HepG2 (cell line): ENCODE measurements at regions not wholly inside any gene's neighbourhood (a gene's known extent, or its start where the extent isn't known, plus 50 kb on each side); places are given as distances from the start of the nearest gene placed in this dataset.

Source experiments
- ATAC-seq: fragments of 200-7000 bp; cut with Tn5 transposase; 3 replicates; pipeline ENCODE4 v1.9.1; 2020; ENCODE audit warnings: mild to moderate bottlenecking, moderate library complexity
- BruUV-seq: library from RNA; stranded (reverse); fragments of 400-500 nt; replicated peaks from 2 replicates; lab custom pipeline; 2021; lab: Mats Ljungman, UMichigan
- CTCF ChIA-PET: fragments of 300-600 bp; formaldehyde crosslinking; extraction: SDS; loops from one replicate; lab custom pipeline; 2021; ENCODE audit warnings: low total read pairs, inconsistent platforms, low intra/inter-chr PET ratio; lab: Yijun Ruan, JAX
- POLR2A ChIA-PET: fragments of 350-600 bp; sonication (Branson Sonifier 250); formaldehyde crosslinking; loops from one replicate; lab custom pipeline; 2020; ENCODE audit warnings: antibody characterized with exemption, inconsistent platforms; lab: Yijun Ruan, JAX
- DNase-seq: peaks from one replicate; pipeline ENCODE4 v3.0.0-alpha.2; 2015; ENCODE audit warnings: low spot score
- FAIRE-seq: peaks from 3 replicates; lab custom pipeline; 2011; peaks lifted over from hg19 to GRCh38; lab: Jason Lieb, UNC
- H2AFZ ChIP-seq: one replicate; pipeline ENCODE4 v1.6.1; 2011; ENCODE audit warnings: low read length, inconsistent platforms
- H3K27ac ChIP-seq: fragments of 300-600 bp; 3 replicates; pipeline ENCODE4 v1.8.0; 2011; ENCODE audit warnings: mixed run types, mild to moderate bottlenecking, mixed read lengths, low read length, inconsistent platforms; ENCODE audit not compliant: insufficient read depth; ENCODE audit errors: extremely low read length
- H3K27me3 ChIP-seq, 2 experiments: fragments of 200-600 bp in 1 of 2; 2 replicates in 1 of 2; 3 replicates in 1 of 2; pipeline versions ENCODE4 v1.6.0 to v1.8.0; 2011; ENCODE audit warnings: low read length in 2 of 2, mild to moderate bottlenecking in 2 of 2, moderate library complexity in 2 of 2, inconsistent platforms in 1 of 2; ENCODE audit not compliant: insufficient read depth in 2 of 2, control insufficient read depth in 1 of 2
- H3K36me3 ChIP-seq, 2 experiments: fragments of 200-600 bp in 1 of 2; replicated peaks in 1 of 2; 2 replicates in 1 of 2; 3 replicates in 1 of 2; pipeline versions ENCODE4 v1.5.1 to v1.8.0; 2011; ENCODE audit warnings: low read length in 2 of 2, inconsistent platforms in 1 of 2; ENCODE audit not compliant: insufficient read depth in 2 of 2, control insufficient read depth in 1 of 2
- H3K4me1 ChIP-seq: 2 replicates; pipeline ENCODE4 v1.5.1; 2012; ENCODE audit warnings: low read length, inconsistent platforms; ENCODE audit not compliant: insufficient read depth
- H3K4me2 ChIP-seq: 2 replicates; pipeline ENCODE4 v1.6.0; 2011; ENCODE audit warnings: low read depth, low read length, inconsistent platforms
- H3K4me3 ChIP-seq, 3 experiments: fragments of 200-600 bp in 1 of 3; sonication (generic), shearing (Covaris generic) in 1 of 3; replicated peaks in 1 of 3; 2 replicates each; pipeline ENCODE4 v1.5.1; 2011 to 2016; ENCODE audit warnings: low read length in 3 of 3, inconsistent platforms in 2 of 3, low read depth in 2 of 3, mild to moderate bottlenecking in 2 of 3, control low read depth in 1 of 3, mixed read lengths in 1 of 3; ENCODE audit not compliant: insufficient read depth in 1 of 3
- H3K79me2 ChIP-seq: one replicate; pipeline ENCODE4 v1.6.1; 2011; ENCODE audit warnings: low read length, inconsistent platforms; ENCODE audit not compliant: insufficient read depth
- H3K9ac ChIP-seq: 2 replicates; pipeline ENCODE4 v1.6.0; 2011; ENCODE audit warnings: mild to moderate bottlenecking, low read depth, low read length, inconsistent platforms; ENCODE audit not compliant: insufficient read depth
- H3K9me3 ChIP-seq: 2 replicates; pipeline ENCODE4 v1.5.1; 2012; ENCODE audit warnings: mild to moderate bottlenecking, low read length
- H4K20me1 ChIP-seq: 2 replicates; pipeline ENCODE4 v1.6.0; 2011; ENCODE audit warnings: inconsistent platforms, mild to moderate bottlenecking, low read length, moderate library complexity; ENCODE audit not compliant: insufficient read depth
- CBFB ChIP-seq: sonication (generic); formaldehyde crosslinking; IDR thresholded peaks from 2 replicates; pipeline ENCODE4 v1.4.0; 2020; ENCODE audit warnings: missing genetic modification reagents
- GATA4 ChIP-seq: sonication (generic); IDR thresholded peaks from 2 replicates; pipeline ENCODE4 v1.6.1; 2016; ENCODE audit warnings: antibody characterized with exemption, low read depth, borderline replicate concordance
- MAF1 ChIP-seq: sonication (generic); formaldehyde crosslinking; IDR thresholded peaks from 2 replicates; pipeline ENCODE4 v1.5.0; 2020; ENCODE audit warnings: missing genetic modification reagents, borderline replicate concordance
- MTF2 ChIP-seq: sonication (generic); formaldehyde crosslinking; IDR thresholded peaks from 2 replicates; pipeline ENCODE4 v1.5.0; 2020; ENCODE audit warnings: missing genetic modification reagents, borderline replicate concordance
- NFKBIZ ChIP-seq: IDR thresholded peaks from 2 replicates; pipeline ENCODE4 v1.6.1; 2018; ENCODE audit warnings: missing genetic modification reagents, missing compliant biosample characterization
- PITX1 ChIP-seq: sonication (generic); formaldehyde crosslinking; IDR thresholded peaks from 2 replicates; pipeline ENCODE4 v1.5.1; 2020; ENCODE audit warnings: mild to moderate bottlenecking, missing genetic modification reagents
- POLR2AphosphoS5 ChIP-seq: IDR thresholded peaks from 2 replicates; pipeline ENCODE4 v1.6.1; 2012; ENCODE audit warnings: low read depth, low read length
- SAFB2 ChIP-seq: sonication (generic); formaldehyde crosslinking; IDR thresholded peaks from 2 replicates; pipeline ENCODE4 v1.5.1; 2020; ENCODE audit warnings: missing genetic modification reagents, low read depth, mild to moderate bottlenecking, borderline replicate concordance
- SMARCE1 ChIP-seq: fragments of 450-650 bp; IDR thresholded peaks from 2 replicates; pipeline ENCODE4 v1.6.1; 2017; ENCODE audit warnings: borderline replicate concordance
- TFDP1 ChIP-seq: IDR thresholded peaks from 2 replicates; pipeline ENCODE4 v1.6.1; 2016; ENCODE audit warnings: missing compliant biosample characterization, missing genetic modification reagents, borderline replicate concordance
- YEATS2 ChIP-seq: sonication (generic); formaldehyde crosslinking; IDR thresholded peaks from 2 replicates; pipeline ENCODE4 v1.4.0; 2020; ENCODE audit warnings: missing genetic modification reagents, borderline replicate concordance
- YY1 ChIP-seq: IDR thresholded peaks from 2 replicates; pipeline ENCODE4 v1.6.1; 2011; ENCODE audit warnings: low read length, low read depth, moderate library complexity, mild to moderate bottlenecking; ENCODE audit not compliant: insufficient read depth, insufficient replicate concordance
- ZNF577 ChIP-seq: sonication (generic); formaldehyde crosslinking; IDR thresholded peaks from 2 replicates; pipeline ENCODE4 v1.4.0; 2020; ENCODE audit warnings: mild to moderate bottlenecking, low read depth, missing genetic modification reagents, borderline replicate concordance
- ZNF709 ChIP-seq: sonication (generic); formaldehyde crosslinking; IDR thresholded peaks from 2 replicates; pipeline ENCODE4 v1.5.0; 2020; ENCODE audit warnings: mild to moderate bottlenecking, missing genetic modification reagents
- WGBS: methylation state at CpG from one replicate; pipeline ENCODE4 v1.1.6; 2017; ENCODE audit warnings: low lambda C conversion rate; 5-methylcytosine and 5-hydroxymethylcytosine counted together
- in situ Hi-C: cut with HindIII; loops from 2 replicates; pipeline ENCODE4 v1.10.0; 2017; ENCODE audit warnings: low pct_unique_long_range_greater_than_20kb; ENCODE audit not compliant: extremely low pct_ligation_motif_present
- intact Hi-C: fragments of 100-400 bp; cut with micrococcal nuclease; formaldehyde crosslinking; loops from one replicate; pipeline ENCODE4 v1.10.0; 2022; ENCODE audit not compliant: unreplicated experiment
- TF ChIP-seq, protein P1 (sequence below): sonication (generic); formaldehyde crosslinking; IDR thresholded peaks from 2 replicates; pipeline ENCODE4 v1.4.0; 2020; ENCODE audit warnings: mild to moderate bottlenecking, missing genetic modification reagents
- TF ChIP-seq, protein P2 (sequence below), 2 experiments: fragments of 450-650 bp in 1 of 2; sonication (generic) in 1 of 2; formaldehyde crosslinking; IDR thresholded peaks; 2 replicates each; pipeline versions ENCODE4 v1.5.0 to v1.8.0; 2020 to 2022; ENCODE audit warnings: mild to moderate bottlenecking in 1 of 2, missing genetic modification reagents in 1 of 2

- TF ChIP-seq ZNF709 (CRISPR knock-in tag) (no peak), NFKBIZ (CRISPR knock-in tag) (no peak), MTF2 (no peak), MAF1 (CRISPR knock-in tag) (no peak), ZNF577 (CRISPR knock-in tag) (no peak), CBFB (CRISPR knock-in tag) (no peak), SMARCE1 (no peak), GATA4 (no peak), SAFB2 (CRISPR knock-in tag) (no peak)
- TF ChIP-seq, protein P1, sequence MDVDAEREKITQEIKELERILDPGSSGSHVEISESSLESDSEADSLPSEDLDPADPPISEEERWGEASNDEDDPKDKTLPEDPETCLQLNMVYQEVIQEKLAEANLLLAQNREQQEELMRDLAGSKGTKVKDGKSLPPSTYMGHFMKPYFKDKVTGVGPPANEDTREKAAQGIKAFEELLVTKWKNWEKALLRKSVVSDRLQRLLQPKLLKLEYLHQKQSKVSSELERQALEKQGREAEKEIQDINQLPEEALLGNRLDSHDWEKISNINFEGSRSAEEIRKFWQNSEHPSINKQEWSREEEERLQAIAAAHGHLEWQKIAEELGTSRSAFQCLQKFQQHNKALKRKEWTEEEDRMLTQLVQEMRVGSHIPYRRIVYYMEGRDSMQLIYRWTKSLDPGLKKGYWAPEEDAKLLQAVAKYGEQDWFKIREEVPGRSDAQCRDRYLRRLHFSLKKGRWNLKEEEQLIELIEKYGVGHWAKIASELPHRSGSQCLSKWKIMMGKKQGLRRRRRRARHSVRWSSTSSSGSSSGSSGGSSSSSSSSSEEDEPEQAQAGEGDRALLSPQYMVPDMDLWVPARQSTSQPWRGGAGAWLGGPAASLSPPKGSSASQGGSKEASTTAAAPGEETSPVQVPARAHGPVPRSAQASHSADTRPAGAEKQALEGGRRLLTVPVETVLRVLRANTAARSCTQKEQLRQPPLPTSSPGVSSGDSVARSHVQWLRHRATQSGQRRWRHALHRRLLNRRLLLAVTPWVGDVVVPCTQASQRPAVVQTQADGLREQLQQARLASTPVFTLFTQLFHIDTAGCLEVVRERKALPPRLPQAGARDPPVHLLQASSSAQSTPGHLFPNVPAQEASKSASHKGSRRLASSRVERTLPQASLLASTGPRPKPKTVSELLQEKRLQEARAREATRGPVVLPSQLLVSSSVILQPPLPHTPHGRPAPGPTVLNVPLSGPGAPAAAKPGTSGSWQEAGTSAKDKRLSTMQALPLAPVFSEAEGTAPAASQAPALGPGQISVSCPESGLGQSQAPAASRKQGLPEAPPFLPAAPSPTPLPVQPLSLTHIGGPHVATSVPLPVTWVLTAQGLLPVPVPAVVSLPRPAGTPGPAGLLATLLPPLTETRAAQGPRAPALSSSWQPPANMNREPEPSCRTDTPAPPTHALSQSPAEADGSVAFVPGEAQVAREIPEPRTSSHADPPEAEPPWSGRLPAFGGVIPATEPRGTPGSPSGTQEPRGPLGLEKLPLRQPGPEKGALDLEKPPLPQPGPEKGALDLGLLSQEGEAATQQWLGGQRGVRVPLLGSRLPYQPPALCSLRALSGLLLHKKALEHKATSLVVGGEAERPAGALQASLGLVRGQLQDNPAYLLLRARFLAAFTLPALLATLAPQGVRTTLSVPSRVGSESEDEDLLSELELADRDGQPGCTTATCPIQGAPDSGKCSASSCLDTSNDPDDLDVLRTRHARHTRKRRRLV, result no peak
Observed at GRCh38 chrX:2594491-2594890, 93.7 kb upstream of the DHRSX start (continued).

GRCh38 chrX:2592279-2592678 is 91.5 kb upstream of the DHRSX start:
- DNase-seq, result no peak
- H4K20me1 ChIP-seq, result no peaks in the 10 kb centered on the region
- no peak overlapping the region for H3K27ac ChIP-seq
- no peak for FAIRE-seq
- TF ChIP-seq TFDP1 (no peak), POLR2AphosphoS5 (no peak), YEATS2 (CRISPR knock-in tag) (no peak), PITX1 (no peak), YY1 (no peak), MAF1 (CRISPR knock-in tag) (no peak)
- TF ChIP-seq, protein P2, sequence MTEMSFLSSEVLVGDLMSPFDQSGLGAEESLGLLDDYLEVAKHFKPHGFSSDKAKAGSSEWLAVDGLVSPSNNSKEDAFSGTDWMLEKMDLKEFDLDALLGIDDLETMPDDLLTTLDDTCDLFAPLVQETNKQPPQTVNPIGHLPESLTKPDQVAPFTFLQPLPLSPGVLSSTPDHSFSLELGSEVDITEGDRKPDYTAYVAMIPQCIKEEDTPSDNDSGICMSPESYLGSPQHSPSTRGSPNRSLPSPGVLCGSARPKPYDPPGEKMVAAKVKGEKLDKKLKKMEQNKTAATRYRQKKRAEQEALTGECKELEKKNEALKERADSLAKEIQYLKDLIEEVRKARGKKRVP (CRISPR knock-in tag; IDR thresholded peaks at IDR 0.05), result no peak
- ChIA-PET POLR2A (no interaction called here), CTCF (no interaction called here)
- H3K4me3 ChIP-seq, result no peak overlapping the region
- no peaks in the 10 kb centered on the region for H3K79me2 ChIP-seq
- intact Hi-C loops (loop anchor here (5.0 kb wide), 1 partner anchor 190 kb away; no protein-coding TSS in a partner anchor), in situ Hi-C loops (no loop called here)
- no peak overlapping the region for H3K4me2 ChIP-seq
- no peak overlapping the region for H3K9ac ChIP-seq
- H3K36me3 ChIP-seq, result no peaks in the 10 kb centered on the region
- BruUV-seq, result no TSS peak
- H2AFZ ChIP-seq, result no peak overlapping the region
- WGBS, result 77% methylated on average over 3 of the region's 3 CpGs
- H3K27me3 ChIP-seq, result no peaks in the 10 kb centered on the region
- no peaks in the 10 kb centered on the region for H3K9me3 ChIP-seq
- no peak for ATAC-seq
- H3K4me1 ChIP-seq, result peaks cover 5% of the 10 kb centered on the region; the same call in 1 of the 2 replicates
